H1 (cell line): ENCODE measurements at regions not wholly inside any gene's neighbourhood (a gene's known extent, or its start where the extent isn't known, plus 50 kb on each side); places are given as distances from the start of the nearest gene placed in this dataset.
A peak's percentile ranks its signal among the peaks of the same experiment; 100 is the strongest.

Experiments used
- CTCF ChIA-PET: fragments of 300-600 bp; sonication (Branson Sonifier 250); formaldehyde crosslinking; loops from one replicate; lab custom pipeline; 2021; ENCODE audit not compliant: partially characterized antibody; lab: Charles Lee
- POLR2A ChIA-PET: fragments of 300-600 bp; sonication (Branson Sonifier 250); formaldehyde crosslinking; loops from one replicate; lab custom pipeline; 2021; ENCODE audit warnings: inconsistent platforms; ENCODE audit not compliant: partially characterized antibody; lab: Charles Lee
- DNase-seq, 2 experiments: peaks; one replicate each; pipeline versions ENCODE4 v3.0.0 to v3.0.0-alpha.2; 2010 to 2022; ENCODE audit warnings: low spot score in 2 of 2, low read depth in 1 of 2, mixed read lengths in 1 of 2
- FAIRE-seq: peaks from 2 replicates; lab custom pipeline; 2011; peaks lifted over from hg19 to GRCh38; lab: Jason Lieb, UNC
- H2AFZ ChIP-seq: 2 replicates; pipeline ENCODE4 v1.8.1; 2012; ENCODE audit warnings: low read length, inconsistent platforms
- H2AK5ac ChIP-seq: 2 replicates; pipeline ENCODE4 v1.6.1; 2013; ENCODE audit warnings: low read depth, low read length
- H2BK120ac ChIP-seq: replicated peaks from 2 replicates; pipeline ENCODE3; 2013; ENCODE audit warnings: low read depth, low read length, inconsistent platforms
- H2BK12ac ChIP-seq: 2 replicates; pipeline ENCODE4 v1.6.1; 2013; ENCODE audit warnings: low read depth, low read length
- H2BK15ac ChIP-seq: 2 replicates; pipeline ENCODE4 v1.6.1; 2013; ENCODE audit warnings: low read length
- H2BK20ac ChIP-seq: 2 replicates; pipeline ENCODE4 v1.6.1; 2013; ENCODE audit warnings: low read length
- H2BK5ac ChIP-seq: 2 replicates; pipeline ENCODE4 v1.6.1; 2013; ENCODE audit warnings: low read depth, low read length
- H3K14ac ChIP-seq: 2 replicates; pipeline ENCODE4 v1.6.1; 2013; ENCODE audit warnings: inconsistent platforms; ENCODE audit not compliant: insufficient read length
- H3K18ac ChIP-seq: 2 replicates; pipeline ENCODE4 v1.6.1; 2013; ENCODE audit warnings: low read length; ENCODE audit errors: extremely low read depth
- H3K23ac ChIP-seq: 2 replicates; pipeline ENCODE4 v1.6.1; 2013; ENCODE audit warnings: inconsistent platforms; ENCODE audit not compliant: insufficient read length
- H3K23me2 ChIP-seq: 2 replicates; pipeline ENCODE4 v1.6.1; 2013; ENCODE audit warnings: low read depth, low read length
- H3K27ac ChIP-seq: 2 replicates; pipeline ENCODE4 v1.6.1; 2011; ENCODE audit warnings: low read depth, low read length, inconsistent platforms
- H3K27me3 ChIP-seq, 4 experiments: replicated peaks in 1 of 4; 1 replicate in 1 of 4; 2 replicates in 3 of 4; pipeline versions ENCODE4 v1.6.1 to v1.8.1; 2011 to 2013; ENCODE audit warnings: low read length in 3 of 4, mild to moderate bottlenecking in 3 of 4, inconsistent platforms in 2 of 4, mixed read lengths in 2 of 4, moderate library complexity in 1 of 4; ENCODE audit not compliant: control insufficient read depth in 3 of 4, insufficient read depth in 3 of 4; ENCODE audit errors: extremely low read depth in 1 of 4
- H3K36me3 ChIP-seq, 4 experiments: 2 replicates each; pipeline versions ENCODE4 v1.6.1 to v1.8.1; 2011 to 2013; ENCODE audit warnings: mild to moderate bottlenecking in 4 of 4, low read length in 3 of 4, moderate library complexity in 2 of 4, control low read depth in 1 of 4, inconsistent platforms in 1 of 4; ENCODE audit not compliant: insufficient read depth in 4 of 4, control insufficient read depth in 2 of 4
- H3K4ac ChIP-seq: replicated peaks from 2 replicates; pipeline ENCODE3; 2013; ENCODE audit warnings: low read length, low read depth, mixed read lengths, inconsistent platforms; ENCODE audit not compliant: insufficient read length
- H3K4me1 ChIP-seq, 4 experiments: replicated peaks in 1 of 4; 1 replicate in 1 of 4; 2 replicates in 3 of 4; pipeline versions ENCODE4 v1.6.1 to v1.8.1; 2011 to 2013; ENCODE audit warnings: low read length in 3 of 4, inconsistent platforms in 2 of 4, mixed read lengths in 1 of 4; ENCODE audit not compliant: insufficient read depth in 4 of 4, control insufficient read depth in 3 of 4
- H3K4me2 ChIP-seq, 2 experiments: 2 replicates each; pipeline versions ENCODE4 v1.6.1 to v1.8.1; 2011 to 2013; ENCODE audit warnings: low read depth in 2 of 2, low read length in 2 of 2, control low read depth in 1 of 2, inconsistent platforms in 1 of 2, mild to moderate bottlenecking in 1 of 2; ENCODE audit not compliant: insufficient read depth in 1 of 2
- H3K4me3 ChIP-seq, 4 experiments: fragments of 200-600, 300-600 bp in 1 of 4; sonication (generic), shearing (Covaris generic), sonication (Bioruptor Twin) in 1 of 4; 2 replicates each; pipeline versions ENCODE4 v1.5.1 to v1.8.1; 2011 to 2016; ENCODE audit warnings: low read length in 4 of 4, low read depth in 3 of 4, control low read depth in 2 of 4, inconsistent platforms in 2 of 4, mild to moderate bottlenecking in 2 of 4, mixed read lengths in 1 of 4, moderate library complexity in 1 of 4; ENCODE audit not compliant: insufficient read depth in 2 of 4; ENCODE audit errors: extremely low read depth in 1 of 4
- H3K56ac ChIP-seq: replicated peaks from 2 replicates; pipeline ENCODE3; 2013; ENCODE audit warnings: low read depth, mild to moderate bottlenecking, mixed read lengths, low read length, inconsistent platforms; ENCODE audit not compliant: insufficient read length
- H3K79me1 ChIP-seq: 2 replicates; pipeline ENCODE4 v1.6.1; 2013; ENCODE audit warnings: low read depth, low read length, control low read depth
- H3K79me2 ChIP-seq, 2 experiments: 2 replicates each; pipeline versions ENCODE4 v1.6.1 to v1.8.1; 2012 to 2013; ENCODE audit warnings: low read length in 2 of 2, mild to moderate bottlenecking in 2 of 2, inconsistent platforms in 1 of 2; ENCODE audit not compliant: insufficient read depth in 2 of 2, control insufficient read depth in 1 of 2
- H3K9ac ChIP-seq, 4 experiments: replicated peaks in 1 of 4; 1 replicate in 1 of 4; 2 replicates in 3 of 4; pipeline versions ENCODE4 v1.6.1 to v1.8.1; 2011 to 2013; ENCODE audit warnings: low read depth in 3 of 4, low read length in 3 of 4, control low read depth in 2 of 4, mild to moderate bottlenecking in 2 of 4, moderate library complexity in 2 of 4, inconsistent platforms in 1 of 4; ENCODE audit errors: extremely low read depth in 1 of 4
- H3K9me3 ChIP-seq, 2 experiments: 2 replicates each; pipeline versions ENCODE4 v1.6.1 to v1.8.1; 2012 to 2013; ENCODE audit warnings: mild to moderate bottlenecking in 2 of 2, moderate library complexity in 2 of 2, control low read depth in 1 of 2, inconsistent platforms in 1 of 2, low read depth in 1 of 2, low read length in 1 of 2, mixed read lengths in 1 of 2; ENCODE audit not compliant: insufficient read depth in 2 of 2
- H4K20me1 ChIP-seq, 2 experiments: replicated peaks in 1 of 2; 2 replicates each; pipeline versions ENCODE3 to v1.8.1; 2011 to 2013; ENCODE audit warnings: inconsistent platforms in 2 of 2, low read length in 2 of 2, mild to moderate bottlenecking in 1 of 2; ENCODE audit not compliant: insufficient read depth in 2 of 2, control insufficient read depth in 1 of 2
- H4K5ac ChIP-seq: 2 replicates; pipeline ENCODE4 v1.6.1; 2013; ENCODE audit warnings: low read length, low read depth, mixed read lengths, inconsistent platforms; ENCODE audit not compliant: insufficient read length
- H4K8ac ChIP-seq: 2 replicates; pipeline ENCODE4 v1.8.0; 2013; ENCODE audit warnings: mild to moderate bottlenecking, moderate library complexity, low read length, inconsistent platforms; ENCODE audit not compliant: insufficient read depth; ENCODE audit errors: extremely low read depth
- H4K91ac ChIP-seq: replicated peaks from 2 replicates; pipeline ENCODE3; 2013; ENCODE audit warnings: low read length, mixed read lengths, inconsistent platforms; ENCODE audit not compliant: insufficient read length
- CTBP2 ChIP-seq: IDR thresholded peaks from 2 replicates; pipeline ENCODE4 v1.7.0; 2011; ENCODE audit warnings: borderline replicate concordance, mild to moderate bottlenecking, moderate library complexity, mixed read lengths, low read length; ENCODE audit not compliant: insufficient read depth, insufficient read length
- E2F6 ChIP-seq: IDR thresholded peaks from 2 replicates; pipeline ENCODE4 v1.6.1; 2012; ENCODE audit warnings: inconsistent platforms
- EGR1 ChIP-seq: IDR thresholded peaks from 2 replicates; pipeline ENCODE4 v1.6.1; 2011; ENCODE audit warnings: low read depth, low read length, borderline replicate concordance
- EP300 ChIP-seq, 2 experiments: IDR thresholded peaks; 1 replicate in 1 of 2; 2 replicates in 1 of 2; pipeline ENCODE4 v1.6.1; 2011 to 2012; ENCODE audit warnings: low read depth in 2 of 2, low read length in 2 of 2, mild to moderate bottlenecking in 2 of 2, borderline replicate concordance in 1 of 2, inconsistent platforms in 1 of 2, moderate library complexity in 1 of 2
- EZH2 ChIP-seq: fragments of 200-600 bp; sonication (generic); IDR thresholded peaks from 2 replicates; pipeline ENCODE4 v1.7.1; 2012; ENCODE audit warnings: low read depth, mild to moderate bottlenecking, moderate library complexity, low read length, inconsistent platforms; ENCODE audit not compliant: severe bottlenecking
- GABPA ChIP-seq: IDR thresholded peaks from 2 replicates; pipeline ENCODE4 v1.6.1; 2011; ENCODE audit warnings: mild to moderate bottlenecking, low read length, moderate library complexity, borderline replicate concordance; ENCODE audit not compliant: insufficient read depth
- WGBS, 2 experiments: shearing (Covaris generic) in 1 of 2; methylation state at CpG; one replicate each; pipeline versions ENCODE4 v1.1.6 to v1.1.7; 2013 to 2015; ENCODE audit warnings: low lambda C conversion rate in 2 of 2, mixed read lengths in 2 of 2, inconsistent platforms in 1 of 2, low coverage in 1 of 2, missing lambda C conversion rate in 1 of 2; ENCODE audit not compliant: insufficient replicate concordance in 2 of 2, insufficient coverage in 1 of 2, insufficient read length in 1 of 2; ENCODE audit errors: extremely low coverage in 1 of 2, missing lambda C conversion rate in 1 of 2; 5-methylcytosine and 5-hydroxymethylcytosine counted together
- TF ChIP-seq, protein P1 (sequence below): IDR thresholded peaks from 2 replicates; pipeline ENCODE4 v1.6.1; 2012; ENCODE audit warnings: inconsistent platforms

GRCh38 chr12:132428936-132429601, 60.9 kb upstream of the FBRSL1 start:
- peak overlapping the region; percentile 47 to 48 for H3K4me2 ChIP-seq
- H3K14ac ChIP-seq, result no peak overlapping the region
- no peak overlapping the region for H2BK20ac ChIP-seq
- H3K23me2 ChIP-seq, result no peaks in the 10 kb centered on the region
- no peak overlapping the region for H2BK120ac ChIP-seq
- H3K27ac ChIP-seq, result no peak overlapping the region
- no peak overlapping the region for H2BK15ac ChIP-seq
- ChIA-PET CTCF (interaction anchor here (0.7 to 5.8 kb wide), 9 partner anchors 14 to 282 kb away, joined by 3 to 43 read pairs (median 4); no protein-coding TSS in a partner anchor), POLR2A (interaction anchor here (1.1 to 1.7 kb wide), 3 partner anchors 9 to 180 kb away, joined by 3 to 5 read pairs (median 4); no protein-coding TSS in a partner anchor)
- peak overlapping the region; percentile 31 for H4K91ac ChIP-seq
- TF ChIP-seq EZH2 (no peak), CTBP2 (peak; percentile 62), E2F6 (peak; percentile 51; the same call in 1 of the 2 replicates), GABPA (no peak), EP300 (IDR thresholded peaks at IDR 0.05; ENCODE audit: borderline replicate concordance in 1 of 2, low read depth in 2 of 2, low read length in 2 of 2) (no peak), EGR1 (peak; percentile 53; the same call in 1 of the 2 replicates)
- TF ChIP-seq, protein P1, sequence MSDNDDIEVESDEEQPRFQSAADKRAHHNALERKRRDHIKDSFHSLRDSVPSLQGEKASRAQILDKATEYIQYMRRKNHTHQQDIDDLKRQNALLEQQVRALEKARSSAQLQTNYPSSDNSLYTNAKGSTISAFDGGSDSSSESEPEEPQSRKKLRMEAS, result peak; percentile 20; the same call in 1 of the 2 replicates
- FAIRE-seq, result no peak
- 52% methylated on average over 23 of the region's 23 CpGs; no CpG with 5 or more reads in 1 of the 2 experiments for WGBS, 2 experiments
- no peak overlapping the region for H3K9ac ChIP-seq
- no peak overlapping the region for H4K5ac ChIP-seq
- no peaks in the 10 kb centered on the region for H3K79me1 ChIP-seq
- H3K27me3 ChIP-seq, result peaks cover 20 to 64% (median 58%) of the 10 kb centered on the region in 4 experiments
- H3K4me3 ChIP-seq, result 0 out of 8 replicates have a peak overlapping the region, but pooled peaks of 1 of the 4 experiments have one; percentile 4
- DNase-seq, result peak in 1 of 2 experiments; percentile 73
- H3K4ac ChIP-seq, result no peak overlapping the region
- H3K18ac ChIP-seq, result no peak overlapping the region; the same call in 1 of the 2 replicates
- H2BK12ac ChIP-seq, result no peak overlapping the region
- H3K23ac ChIP-seq, result no peak overlapping the region
- H4K8ac ChIP-seq, result peak overlapping the region; percentile 22; the same call in 1 of the 2 replicates
- no peaks in the 10 kb centered on the region; a peak in 1 of 8 replicates for H3K36me3 ChIP-seq
- no peak overlapping the region for H2AK5ac ChIP-seq
- H3K9me3 ChIP-seq, result peaks cover 14 to 25% of the 10 kb centered on the region in 2 experiments; a peak in 3 of 4 replicates
- no peak overlapping the region for H3K56ac ChIP-seq
- no peaks in the 10 kb centered on the region for H3K79me2 ChIP-seq
- H3K4me1 ChIP-seq, result peaks cover 0 to 35% (median 21%) of the 10 kb centered on the region in 4 experiments; a peak in 6 of 7 replicates
- peaks cover 0 to 8% of the 10 kb centered on the region in 2 experiments for H4K20me1 ChIP-seq
- no peak overlapping the region for H2AFZ ChIP-seq
- H2BK5ac ChIP-seq, result 0 out of 2 replicates have a peak overlapping the region, but pooled peaks have one; percentile 63
